Medulla oblongata (tissue), 1 donor: ENCODE measurements at regions not wholly inside any gene's neighbourhood (a gene's known extent, or its start where the extent isn't known, plus 50 kb on each side); places are given as distances from the start of the nearest gene placed in this dataset.
"Not testable (repeated sequence)": the region's sequence is repeated elsewhere in the genome, so short reads cannot be mapped to it uniquely, and the experiment has no call there.

ENCODE experiments used
- DNase-seq: peaks from one replicate; pipeline ENCODE4 v3.0.0-alpha.2; 2015; ENCODE audit errors: extremely low spot score

- DNase-seq: no peak
Measured at GRCh38 chr13:73676550-73677047, 457.6 kb downstream of the KLF12 start.

GRCh38 chr13:73675821-73676220, 458.4 kb downstream of the KLF12 start:
- no peak for DNase-seq

DNA sequence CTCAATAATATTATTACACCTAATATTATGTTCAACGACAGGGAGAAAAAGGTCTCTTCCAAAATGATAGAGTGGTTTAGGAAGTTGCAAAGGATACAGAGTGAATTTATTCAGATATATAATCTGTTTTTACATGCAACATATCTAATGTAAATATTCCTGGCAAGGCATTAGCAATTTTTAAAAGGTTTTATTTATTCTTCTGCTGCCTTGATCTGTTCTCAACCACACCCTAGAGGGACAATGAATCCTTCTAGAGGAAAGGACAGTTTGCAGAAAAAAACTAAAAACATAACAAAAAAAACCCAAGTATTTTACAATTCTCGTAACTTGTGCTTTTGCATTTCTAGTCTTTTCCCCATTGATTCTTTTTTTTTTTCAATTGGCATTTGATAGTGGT, 459.6 kb downstream of the KLF12 start:
- DNase-seq: no peak

- no peak for DNase-seq
Measured at GRCh38 chr13:73673931-73674330, 460.3 kb downstream of the KLF12 start.

- no peak for DNase-seq
Measured at GRCh38 chr13:73672492-73672891, 461.7 kb downstream of the KLF12 start.

- DNase-seq: no peak
Measured at GRCh38 chr13:73671732-73672131, 462.5 kb downstream of the KLF12 start.

DNA sequence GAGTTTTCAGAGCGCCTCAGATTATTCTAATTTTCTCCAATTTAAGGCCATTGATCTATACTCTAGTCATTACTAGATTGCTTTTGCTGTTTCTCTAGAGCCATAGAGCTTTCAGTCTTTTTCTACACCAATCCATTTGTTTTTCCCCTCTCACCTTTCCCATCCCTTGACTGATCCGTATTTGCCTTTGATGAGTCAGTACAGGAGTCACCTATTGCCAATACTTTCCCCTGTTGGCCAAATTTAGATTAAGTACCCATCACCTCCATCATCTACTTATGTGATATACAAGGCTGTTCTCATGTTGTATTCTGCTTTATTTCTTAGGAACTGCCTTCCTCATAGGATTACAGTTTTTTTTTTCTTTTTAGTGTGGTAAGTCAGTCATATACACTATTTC, 463.2 kb downstream of the KLF12 start:
- no peak for DNase-seq

- no peak for DNase-seq
Measured at GRCh38 chr13:73667756-73668155, 466.4 kb downstream of the KLF12 start.

GRCh38 chr13:73665261-73665660, 468.9 kb downstream of the KLF12 start:
- no peak for DNase-seq

DNA sequence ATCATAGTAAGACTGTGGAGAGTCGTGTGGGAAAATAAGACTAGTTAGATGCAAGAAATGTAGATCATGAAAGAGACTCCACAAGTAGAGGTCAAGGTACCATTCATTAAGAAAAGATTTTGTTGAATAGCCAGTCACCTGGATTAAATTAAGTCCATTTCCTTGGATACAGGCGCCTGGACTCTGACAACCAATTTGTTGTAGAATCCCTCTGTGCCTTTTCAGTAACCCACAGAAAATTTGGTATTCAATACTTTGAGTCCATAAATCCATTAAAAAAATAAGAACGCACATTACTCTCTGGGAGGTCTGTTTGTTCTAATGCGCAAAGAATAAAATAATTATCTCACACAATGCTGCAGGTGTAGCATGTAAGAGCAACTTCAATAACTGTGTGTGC, 469.4 kb downstream of the KLF12 start:
- DNase-seq: no peak

DNA sequence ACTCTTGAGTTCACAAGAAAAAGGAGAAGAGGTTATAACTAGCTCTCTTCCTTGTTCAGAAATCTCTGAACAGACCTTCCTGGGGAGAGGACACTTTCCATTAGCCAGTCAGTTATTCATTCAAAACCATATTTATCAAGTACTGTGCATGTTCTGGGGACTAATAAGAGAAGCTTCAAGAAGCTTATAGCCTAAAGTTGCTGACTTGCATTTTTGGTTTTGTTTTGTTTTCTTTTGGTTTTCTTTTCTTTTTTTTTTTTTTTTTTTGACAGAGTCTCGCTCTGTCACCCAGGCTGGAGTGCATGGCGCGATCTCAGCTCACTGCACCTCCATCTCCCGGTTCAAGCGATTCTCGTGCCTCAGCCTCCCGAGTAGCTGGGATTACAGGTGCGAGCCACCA, 471.4 kb downstream of the KLF12 start:
- no peak for DNase-seq

GRCh38 chr13:73661687-73662425, 472.3 kb downstream of the KLF12 start:
- no peak for DNase-seq

GRCh38 chr13:73661066-73661465, 473.1 kb downstream of the KLF12 start:
- no peak for DNase-seq

DNA sequence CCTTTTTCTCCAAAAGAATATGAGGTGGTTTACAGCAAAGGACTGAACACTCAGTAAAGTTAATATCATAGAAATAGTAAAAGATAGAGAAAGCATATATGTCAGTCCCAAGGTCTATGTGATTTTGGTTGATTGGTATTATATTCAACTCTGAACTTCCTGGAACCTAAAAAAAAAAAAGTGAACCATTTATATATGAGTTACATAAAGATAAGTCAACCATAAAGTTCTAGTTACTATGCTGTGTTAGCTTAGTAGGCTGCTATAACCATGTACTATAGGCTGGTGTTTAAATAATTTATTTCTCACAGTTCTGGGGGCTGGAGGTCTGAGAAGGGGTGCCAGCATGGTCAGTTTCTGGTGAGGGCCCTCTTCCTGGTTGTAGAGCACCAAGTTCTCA, 475.6 kb downstream of the KLF12 start:
- no peak for DNase-seq

- peak; percentile 68 for DNase-seq
Measured at GRCh38 chr13:73657821-73658540, 476.2 kb downstream of the KLF12 start.

GRCh38 chr13:73656863-73657262, 477.3 kb downstream of the KLF12 start:
- DNase-seq: no peak

- no peak for DNase-seq
Measured at GRCh38 chr13:73653688-73654087, 480.5 kb downstream of the KLF12 start.

DNA sequence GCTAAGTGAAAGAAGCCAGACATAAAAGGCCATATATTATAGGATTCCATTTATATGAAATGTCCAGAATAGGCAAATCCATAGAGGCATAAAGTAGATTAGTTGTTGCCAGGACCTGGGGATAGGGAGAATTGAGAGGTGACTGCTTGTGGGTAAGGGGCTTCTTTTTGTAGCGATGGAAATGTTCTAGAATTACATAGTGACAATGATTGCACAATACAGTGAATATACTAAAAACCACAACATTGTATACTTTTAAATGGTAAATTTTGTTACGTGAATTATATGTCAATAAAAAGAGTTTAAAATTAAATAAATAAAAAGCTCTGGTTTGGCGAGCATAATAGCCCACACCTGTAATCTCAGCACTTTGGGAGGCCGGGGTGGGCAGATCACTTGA, 486.8 kb downstream of the KLF12 start:
- DNase-seq: no peak

DNA sequence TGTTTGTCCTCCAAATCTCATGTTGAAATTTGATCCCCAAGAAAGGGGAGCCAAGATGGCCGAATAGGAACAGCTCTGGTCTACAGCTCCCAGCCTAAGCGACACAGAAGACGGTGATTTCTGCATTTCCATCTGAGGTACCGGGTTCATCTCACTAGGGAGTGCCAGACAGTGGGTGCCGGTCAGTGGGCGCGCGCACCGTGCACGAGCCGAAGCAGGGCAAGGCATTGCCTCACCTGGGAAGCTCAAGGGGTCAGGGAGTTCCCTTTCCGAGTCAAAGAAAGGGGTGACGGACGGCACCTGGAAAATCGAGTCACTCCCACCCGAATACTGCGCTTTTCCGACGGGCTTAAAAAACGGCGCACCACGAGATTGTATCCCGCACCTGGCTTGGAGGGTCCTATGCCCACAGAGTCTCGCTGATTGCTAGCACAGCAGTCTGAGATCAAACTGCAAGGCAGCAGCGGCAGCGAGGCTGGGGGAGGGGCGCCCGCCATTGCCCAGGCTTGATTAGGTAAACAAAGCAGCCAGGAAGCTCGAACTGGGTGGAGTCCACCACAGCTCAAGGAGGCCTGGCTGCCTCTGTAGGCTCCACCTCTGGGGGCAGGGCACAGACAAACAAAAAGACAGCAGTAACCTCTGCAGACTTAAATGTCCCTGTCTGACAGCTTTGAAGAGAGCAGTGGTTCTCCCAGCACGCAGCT, 493.6 kb downstream of the KLF12 start:
- DNase-seq: not testable (repeated sequence)

- no peak for DNase-seq
Measured at GRCh38 chr13:73635166-73635787, 498.9 kb downstream of the KLF12 start.

DNA sequence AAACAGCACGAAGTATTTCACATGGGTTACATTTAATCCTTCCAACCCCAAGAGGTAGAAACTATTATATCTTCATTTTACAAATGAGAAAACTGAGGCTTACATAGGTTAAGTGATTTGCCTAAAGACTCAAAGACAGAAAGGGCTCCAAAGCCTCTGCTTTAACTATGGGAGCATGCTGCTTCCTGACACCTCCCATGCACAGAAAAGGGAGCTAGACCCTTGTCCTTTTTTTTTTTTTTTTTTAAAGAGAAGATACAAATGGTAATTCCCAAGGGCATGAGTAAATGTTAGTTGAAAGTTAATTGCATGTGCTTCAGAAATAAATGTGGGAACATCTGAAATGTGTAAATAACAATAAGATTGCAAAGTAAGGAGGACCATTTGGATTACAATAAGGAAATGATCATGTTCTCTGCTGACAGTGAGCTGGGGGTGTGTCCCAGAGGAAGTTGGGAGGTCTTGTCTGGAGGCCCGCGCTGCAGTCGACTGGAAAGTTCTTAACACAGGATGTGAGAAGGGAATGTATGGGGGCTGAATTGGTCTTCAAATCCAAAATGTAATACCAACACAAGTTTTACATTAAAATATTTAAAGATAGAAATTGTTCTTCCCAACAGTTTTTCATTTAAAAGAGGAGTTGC, 500.3 kb downstream of the KLF12 start:
- DNase-seq: no peak

GRCh38 chr13:73631411-73631810, 502.8 kb downstream of the KLF12 start:
- DNase-seq: no peak
